GM13977 (cell line): ENCODE measurements at regions not wholly inside any gene's neighbourhood (a gene's known extent, or its start where the extent isn't known, plus 50 kb on each side); places are given as distances from the start of the nearest gene placed in this dataset.

ENCODE experiments used
- DNase-seq: peaks from one replicate; pipeline ENCODE4 v3.0.0; 2012; ENCODE audit warnings: low spot score
- CTCF ChIP-seq: IDR thresholded peaks from 2 replicates; pipeline ENCODE4 v1.5.1; 2012; ENCODE audit warnings: mild to moderate bottlenecking, control low read depth; ENCODE audit not compliant: insufficient read depth; ENCODE audit errors: extremely low read depth, missing control alignments
- in situ Hi-C: fragments of 300-500 bp; cut with MboI; formaldehyde crosslinking; loops from one replicate; pipeline ENCODE4 v1.12.0; 2022; ENCODE audit warnings: low sequenced_read_pairs, low pct_unique_long_range_greater_than_20kb, mixed read lengths, inconsistent platforms; ENCODE audit not compliant: unreplicated experiment

DNA sequence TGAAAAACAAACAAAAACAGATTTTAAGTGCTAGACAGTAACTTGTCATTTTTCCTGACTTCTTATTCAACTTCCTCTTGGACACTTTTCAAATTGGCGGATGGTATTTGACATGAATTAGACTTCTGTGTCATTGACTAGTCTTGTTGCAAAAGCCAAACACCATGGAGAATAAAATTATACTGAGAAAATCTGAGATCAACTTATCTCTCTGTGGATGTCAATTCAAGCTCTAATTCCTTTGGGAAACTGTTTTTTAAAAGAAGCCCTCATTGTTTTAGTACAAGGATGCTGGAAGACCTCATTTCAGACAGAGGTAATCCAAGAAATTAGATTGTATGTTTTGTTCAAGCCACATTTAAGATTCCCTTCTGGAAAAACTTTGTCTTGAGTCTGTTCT, 831.0 kb downstream of the SEMA5A start:
- in situ Hi-C loops: no loop called here
- no peak for TF ChIP-seq CTCF

DNA sequence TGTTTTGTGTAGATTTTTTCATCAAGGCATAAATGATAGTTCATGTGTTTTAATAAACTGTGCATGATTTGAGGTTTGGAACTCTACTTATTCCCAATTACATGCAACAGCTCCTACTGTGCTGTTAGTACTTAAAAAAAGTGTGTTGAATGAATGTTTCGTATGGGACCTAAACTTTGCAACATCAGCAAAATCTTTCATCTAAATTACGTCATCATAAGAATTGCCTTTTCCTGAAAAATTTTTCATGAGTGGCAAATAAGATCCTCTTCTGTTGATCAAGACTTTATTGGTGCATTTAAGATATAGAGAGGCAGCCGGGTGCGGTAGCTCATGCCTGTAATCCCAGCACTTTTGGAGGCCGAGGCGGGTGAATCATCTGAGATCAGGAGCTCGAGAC, 826.1 kb downstream of the SEMA5A start:
- no peak for TF ChIP-seq CTCF
- DNase-seq: no peak
- in situ Hi-C loops: no loop called here

More for the DNA sequence above, 831.0 kb downstream of the SEMA5A start:
- no peak for DNase-seq

- DNase-seq: no peak
- in situ Hi-C loops: no loop called here
- no peak for TF ChIP-seq CTCF
These were observed 825.4 kb downstream of the SEMA5A start for GRCh38 chr5:8720506-8720905.

DNA sequence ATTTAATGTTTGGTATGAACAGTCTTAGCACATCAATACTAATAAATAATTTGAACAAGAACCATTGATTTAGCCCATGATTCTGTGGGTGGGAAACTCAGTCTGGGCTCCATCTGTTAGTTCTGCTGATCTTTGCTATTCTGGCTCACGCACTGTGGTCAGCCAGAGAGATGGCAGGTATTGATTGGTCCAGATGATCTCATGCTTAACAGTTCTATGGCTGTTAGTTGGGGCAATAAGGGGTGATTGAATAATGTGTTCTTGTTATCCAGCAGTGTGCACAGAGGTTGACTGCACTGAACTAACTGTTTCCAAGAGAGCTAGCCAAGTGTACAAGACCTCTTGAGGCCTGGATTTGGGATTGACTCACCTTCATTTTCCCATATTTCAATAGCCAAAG, 824.3 kb downstream of the SEMA5A start:
- in situ Hi-C loops: no loop called here
- no peak for DNase-seq
- no peak for TF ChIP-seq CTCF

GRCh38 chr5:8726383-8727036, 819.4 kb downstream of the SEMA5A start:
- in situ Hi-C loops: no loop called here
- no peak for DNase-seq
- no peak for TF ChIP-seq CTCF

- no peak for TF ChIP-seq CTCF
- no peak for DNase-seq
- in situ Hi-C loops: no loop called here
These were observed 818.5 kb downstream of the SEMA5A start for GRCh38 chr5:8727396-8727795.
